ENCODE measurements at regions not wholly inside any gene's neighbourhood (a gene's known extent, or its start where the extent isn't known, plus 50 kb on each side); places are given as distances from the start of the nearest gene placed in this dataset.
"Not testable (repeated sequence)": the region's sequence is repeated elsewhere in the genome, so short reads cannot be mapped to it uniquely, and the experiment has no call there.

- DNase-seq = no peak
Measured at GRCh38 chr5:163889369-163889768, 383.9 kb downstream of the MAT2B start.

- no peak for DNase-seq
Measured at GRCh38 chr5:163890261-163890660, 384.8 kb downstream of the MAT2B start.

- DNase-seq = no peak
Measured at GRCh38 chr5:163893281-163893680, 387.9 kb downstream of the MAT2B start.

- no peak for DNase-seq
Measured at GRCh38 chr5:163894645-163895044, 389.2 kb downstream of the MAT2B start.

GRCh38 chr5:163898873-163899272 is 393.5 kb downstream of the MAT2B start:
- no peak for DNase-seq

GRCh38 chr5:163907783-163908182 is 402.4 kb downstream of the MAT2B start:
- DNase-seq = not testable (repeated sequence)

- DNase-seq = no peak
Measured at GRCh38 chr5:163908253-163908652, 402.8 kb downstream of the MAT2B start.

GRCh38 chr5:163910226-163910625 is 404.8 kb downstream of the MAT2B start:
- no peak for DNase-seq

- DNase-seq = no peak
Measured at GRCh38 chr5:163912046-163912445, 406.6 kb downstream of the MAT2B start.

- no peak for DNase-seq
Measured at GRCh38 chr5:163913548-163913947, 408.1 kb downstream of the MAT2B start.

- no peak for DNase-seq
Measured at GRCh38 chr5:163914910-163915309, 409.5 kb downstream of the MAT2B start.

GRCh38 chr5:163915481-163915961 is 410.1 kb downstream of the MAT2B start:
- peak; percentile 5 for DNase-seq

GRCh38 chr5:163916376-163916775 is 411.0 kb downstream of the MAT2B start:
- DNase-seq = no peak

GRCh38 chr5:163916861-163917260 is 411.4 kb downstream of the MAT2B start:
- DNase-seq = no peak

GRCh38 chr5:163917747-163918146 is 412.3 kb downstream of the MAT2B start:
- no peak for DNase-seq

- DNase-seq = not testable (repeated sequence)
Measured at GRCh38 chr5:163934990-163935389, 429.6 kb downstream of the MAT2B start.

- no peak for DNase-seq
Measured at GRCh38 chr5:163938595-163938994, 433.2 kb downstream of the MAT2B start.

- no peak for DNase-seq
Measured at GRCh38 chr5:163941079-163941478, 435.7 kb downstream of the MAT2B start.

- no peak for DNase-seq
Measured at GRCh38 chr5:163943546-163943945, 438.1 kb downstream of the MAT2B start.

- DNase-seq = no peak
Measured at GRCh38 chr5:163944738-163945137, 439.3 kb downstream of the MAT2B start.

GRCh38 chr5:163947848-163948666 is 442.6 kb downstream of the MAT2B start:
- DNase-seq = no peak

- DNase-seq = no peak
Measured at GRCh38 chr5:163950248-163950647, 444.8 kb downstream of the MAT2B start.

- no peak for DNase-seq
Measured at GRCh38 chr5:163951069-163951468, 445.6 kb downstream of the MAT2B start.

GRCh38 chr5:163953901-163954300 is 448.5 kb downstream of the MAT2B start:
- DNase-seq = no peak

- not testable (repeated sequence) for DNase-seq
Measured at GRCh38 chr5:163961230-163961629, 455.8 kb downstream of the MAT2B start.

Data from NCI-H2029 treated with DMSO at 0.1 percent for 48 hours (cell line).